ENCODE measurements at regions not wholly inside any gene's neighbourhood (a gene's known extent, or its start where the extent isn't known, plus 50 kb on each side); places are given as distances from the start of the nearest gene placed in this dataset.

GRCh38 chr9:13570068-13570974 lies 290.8 kb upstream of the MPDZ start:
- TF ChIP-seq CTCF (IDR thresholded peaks at IDR 0.05) (no peak), EZH2 (IDR thresholded peaks at IDR 0.05; ENCODE audit: borderline replicate concordance, insufficient read depth, low read depth, low read length, poor library complexity, severe bottlenecking) (no peak)

Data from B cell (primary cell).